ENCODE measurements at regions not wholly inside any gene's neighbourhood (a gene's known extent, or its start where the extent isn't known, plus 50 kb on each side); places are given as distances from the start of the nearest gene placed in this dataset.

- ChIA-PET CTCF (interaction anchor here (1.3 kb wide), 1 partner anchor 9 kb away, joined by 3 read pairs; no protein-coding TSS in a partner anchor), POLR2A (no interaction called here)
- no peaks in the 10 kb centered on the region for H4K20me1 ChIP-seq (ENCODE audit: insufficient read depth)
- H3K36me3 ChIP-seq (replicated peaks in 1 of 2; ENCODE audit: control insufficient read depth in 1 of 2, insufficient read depth in 2 of 2, low read length in 1 of 2): no peaks in the 10 kb centered on the region
- peaks cover 0 to 2% of the 10 kb centered on the region in 2 experiments; a peak in 2 of 4 replicates for H3K4me1 ChIP-seq (ENCODE audit: control insufficient read depth in 1 of 2, insufficient read depth in 2 of 2, low read depth in 1 of 2, low read length in 1 of 2)
- H3K27ac ChIP-seq (ENCODE audit: low read depth in 2 of 2, low read length in 1 of 2): no peak overlapping the region
- no peak for TF ChIP-seq RCOR1 (IDR thresholded peaks at IDR 0.05; ENCODE audit: low read length)
- TF ChIP-seq TAF1 (IDR thresholded peaks at IDR 0.05; ENCODE audit: borderline replicate concordance, low read depth, low read length): no peak
- TF ChIP-seq NRF1 (IDR thresholded peaks at IDR 0.05; ENCODE audit: low read depth, low read length): no peak
- TF ChIP-seq NFIC (IDR thresholded peaks at IDR 0.05; ENCODE audit: borderline replicate concordance): no peak
- TF ChIP-seq SMC3 (IDR thresholded peaks at IDR 0.05; ENCODE audit: low read depth, low read length): no peak
- no peak for TF ChIP-seq USF1 (IDR thresholded peaks at IDR 0.05; ENCODE audit: borderline replicate concordance, low read depth)
- TF ChIP-seq FOXM1 (IDR thresholded peaks at IDR 0.05; ENCODE audit: low read depth): no peak
- no peak for TF ChIP-seq SIN3A (IDR thresholded peaks at IDR 0.05; ENCODE audit: borderline replicate concordance, low read depth, low read length)
- no peak for TF ChIP-seq EZH2phosphoT487 (IDR thresholded peaks at IDR 0.05; ENCODE audit: borderline replicate concordance, low read depth)
- no peak for TF ChIP-seq GABPA (IDR thresholded peaks at IDR 0.05; ENCODE audit: low read depth)
- no peak for TF ChIP-seq FOXJ3 (CRISPR knock-in tag; IDR thresholded peaks at IDR 0.05)
- no peak for TF ChIP-seq IRF3 (IDR thresholded peaks at IDR 0.05; ENCODE audit: low read depth, low read length)
- no peak for TF ChIP-seq MEF2A (IDR thresholded peaks at IDR 0.05; ENCODE audit: borderline replicate concordance, low read depth)
- no peak overlapping the region for H3K9ac ChIP-seq
- no peak overlapping the region for H2AFZ ChIP-seq (ENCODE audit: low read depth)
- WGBS (ENCODE audit: low lambda C conversion rate): 67% methylated on average over 7 of the region's 7 CpGs
- H3K9me2 ChIP-seq: no peaks in the 10 kb centered on the region
- no peaks in the 10 kb centered on the region for H3F3A ChIP-seq (replicated peaks; ENCODE audit: insufficient read depth)
- no peaks in the 10 kb centered on the region for H3K79me2 ChIP-seq (ENCODE audit: insufficient read depth)
- no peaks in the 10 kb centered on the region for H3K9me3 ChIP-seq
- DNase-seq: no peak
- H3K27me3 ChIP-seq (ENCODE audit: insufficient read depth): no peaks in the 10 kb centered on the region
- H3K4me2 ChIP-seq: no peak overlapping the region
- H3K4me3 ChIP-seq (ENCODE audit: low read depth in 2 of 2, low read length in 1 of 2): no peak overlapping the region
Observed at GRCh38 chr5:56440871-56441740, 208.0 kb upstream of the ANKRD55 start.

- Histone ChIP-seq H3F3A (replicated peaks; ENCODE audit: insufficient read depth) (no peaks in the 10 kb centered on the region), H2AFZ (ENCODE audit: low read depth) (no peak overlapping the region), H3K9ac (no peak overlapping the region), H3K27me3 (ENCODE audit: insufficient read depth) (no peaks in the 10 kb centered on the region), H3K27ac (ENCODE audit: low read depth in 2 of 2, low read length in 1 of 2) (peak overlapping the region in 1 of 2 experiments; percentile 51; a peak in 2 of 4 replicates), H3K4me2 (no peak overlapping the region), H3K4me1 (ENCODE audit: control insufficient read depth in 1 of 2, insufficient read depth in 2 of 2, low read depth in 1 of 2, low read length in 1 of 2) (peaks cover 0 to 6% of the 10 kb centered on the region in 2 experiments; a peak in 1 of 4 replicates), H4K20me1 (ENCODE audit: insufficient read depth) (no peaks in the 10 kb centered on the region), H3K36me3 (replicated peaks in 1 of 2; ENCODE audit: control insufficient read depth in 1 of 2, insufficient read depth in 2 of 2, low read length in 1 of 2) (no peaks in the 10 kb centered on the region), H3K9me3 (no peaks in the 10 kb centered on the region), H3K4me3 (ENCODE audit: low read depth in 2 of 2, low read length in 1 of 2) (no peak overlapping the region), H3K79me2 (ENCODE audit: insufficient read depth) (no peaks in the 10 kb centered on the region), H3K9me2 (no peaks in the 10 kb centered on the region)
- no peak for TF ChIP-seq ELF1 (IDR thresholded peaks at IDR 0.05)
- TF ChIP-seq PBX3 (IDR thresholded peaks at IDR 0.05): no peak
- no peak for TF ChIP-seq GATA2 (CRISPR knock-in tag; IDR thresholded peaks at IDR 0.05)
- no peak for TF ChIP-seq RXRA (IDR thresholded peaks at IDR 0.05; ENCODE audit: borderline replicate concordance, low read depth)
- peak; percentile 10 for DNase-seq
- WGBS (ENCODE audit: low lambda C conversion rate): 48% methylated on average over 3 of the region's 3 CpGs
- ChIA-PET POLR2A (no interaction called here), CTCF (no interaction called here)
Observed at GRCh38 chr5:56434986-56435385, 201.9 kb upstream of the ANKRD55 start.
